ENCODE measurements at regions not wholly inside any gene's neighbourhood (a gene's known extent, or its start where the extent isn't known, plus 50 kb on each side); places are given as distances from the start of the nearest gene placed in this dataset.

GRCh38 chr2:49236316-49236715, 82.0 kb upstream of the FSHR start:
- ChIA-PET POLR2A (no interaction called here), CTCF (no interaction called here)
- Histone ChIP-seq H3K9me2 (no peaks in the 10 kb centered on the region), H2AFZ (ENCODE audit: low read depth) (no peak overlapping the region), H3K4me1 (ENCODE audit: control insufficient read depth in 1 of 2, insufficient read depth in 2 of 2, low read depth in 1 of 2, low read length in 1 of 2) (peaks cover 0 to 7% of the 10 kb centered on the region in 2 experiments; a peak in 1 of 4 replicates), H3K27me3 (ENCODE audit: insufficient read depth) (no peaks in the 10 kb centered on the region), H3K4me2 (no peak overlapping the region), H3K9me3 (no peaks in the 10 kb centered on the region), H3K79me2 (ENCODE audit: insufficient read depth) (no peaks in the 10 kb centered on the region), H3F3A (replicated peaks; ENCODE audit: insufficient read depth) (no peaks in the 10 kb centered on the region), H3K27ac (ENCODE audit: low read depth in 2 of 2, low read length in 1 of 2) (no peak overlapping the region), H3K4me3 (ENCODE audit: low read depth in 2 of 2, low read length in 1 of 2) (no peak overlapping the region), H3K36me3 (replicated peaks in 1 of 2; ENCODE audit: control insufficient read depth in 1 of 2, insufficient read depth in 2 of 2, low read length in 1 of 2) (no peaks in the 10 kb centered on the region), H3K9ac (no peak overlapping the region), H4K20me1 (ENCODE audit: insufficient read depth) (no peaks in the 10 kb centered on the region)
- no peak for DNase-seq
- no peak for TF ChIP-seq RXRA (IDR thresholded peaks at IDR 0.05; ENCODE audit: borderline replicate concordance, low read depth)
- TF ChIP-seq MXI1 (IDR thresholded peaks at IDR 0.05; ENCODE audit: low read depth, low read length) = no peak
- TF ChIP-seq FOXJ3 (CRISPR knock-in tag; IDR thresholded peaks at IDR 0.05) = no peak
- TF ChIP-seq TAF1 (IDR thresholded peaks at IDR 0.05; ENCODE audit: borderline replicate concordance, low read depth, low read length) = no peak
- no peak for TF ChIP-seq MAX (IDR thresholded peaks at IDR 0.05; ENCODE audit: low read depth)
- TF ChIP-seq, protein P1, sequence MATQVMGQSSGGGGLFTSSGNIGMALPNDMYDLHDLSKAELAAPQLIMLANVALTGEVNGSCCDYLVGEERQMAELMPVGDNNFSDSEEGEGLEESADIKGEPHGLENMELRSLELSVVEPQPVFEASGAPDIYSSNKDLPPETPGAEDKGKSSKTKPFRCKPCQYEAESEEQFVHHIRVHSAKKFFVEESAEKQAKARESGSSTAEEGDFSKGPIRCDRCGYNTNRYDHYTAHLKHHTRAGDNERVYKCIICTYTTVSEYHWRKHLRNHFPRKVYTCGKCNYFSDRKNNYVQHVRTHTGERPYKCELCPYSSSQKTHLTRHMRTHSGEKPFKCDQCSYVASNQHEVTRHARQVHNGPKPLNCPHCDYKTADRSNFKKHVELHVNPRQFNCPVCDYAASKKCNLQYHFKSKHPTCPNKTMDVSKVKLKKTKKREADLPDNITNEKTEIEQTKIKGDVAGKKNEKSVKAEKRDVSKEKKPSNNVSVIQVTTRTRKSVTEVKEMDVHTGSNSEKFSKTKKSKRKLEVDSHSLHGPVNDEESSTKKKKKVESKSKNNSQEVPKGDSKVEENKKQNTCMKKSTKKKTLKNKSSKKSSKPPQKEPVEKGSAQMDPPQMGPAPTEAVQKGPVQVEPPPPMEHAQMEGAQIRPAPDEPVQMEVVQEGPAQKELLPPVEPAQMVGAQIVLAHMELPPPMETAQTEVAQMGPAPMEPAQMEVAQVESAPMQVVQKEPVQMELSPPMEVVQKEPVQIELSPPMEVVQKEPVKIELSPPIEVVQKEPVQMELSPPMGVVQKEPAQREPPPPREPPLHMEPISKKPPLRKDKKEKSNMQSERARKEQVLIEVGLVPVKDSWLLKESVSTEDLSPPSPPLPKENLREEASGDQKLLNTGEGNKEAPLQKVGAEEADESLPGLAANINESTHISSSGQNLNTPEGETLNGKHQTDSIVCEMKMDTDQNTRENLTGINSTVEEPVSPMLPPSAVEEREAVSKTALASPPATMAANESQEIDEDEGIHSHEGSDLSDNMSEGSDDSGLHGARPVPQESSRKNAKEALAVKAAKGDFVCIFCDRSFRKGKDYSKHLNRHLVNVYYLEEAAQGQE (IDR thresholded peaks at IDR 0.05; ENCODE audit: low read depth, low read length) = no peak
- no peak for TF ChIP-seq CHD2 (IDR thresholded peaks at IDR 0.05; ENCODE audit: low read length, partially characterized antibody)
- TF ChIP-seq NRF1 (IDR thresholded peaks at IDR 0.05; ENCODE audit: low read depth, low read length) = no peak
- no peak for TF ChIP-seq ZBTB33 (IDR thresholded peaks at IDR 0.05; ENCODE audit: borderline replicate concordance, low read depth)
- TF ChIP-seq SMC3 (IDR thresholded peaks at IDR 0.05; ENCODE audit: low read depth, low read length) = no peak
- TF ChIP-seq TEAD4 (IDR thresholded peaks at IDR 0.05; ENCODE audit: borderline replicate concordance, insufficient read depth) = no peak
- TF ChIP-seq SIN3A (IDR thresholded peaks at IDR 0.05; ENCODE audit: borderline replicate concordance, low read depth, low read length) = no peak
- no peak for TF ChIP-seq TCF12 (IDR thresholded peaks at IDR 0.05)
- no peak for TF ChIP-seq USF2 (IDR thresholded peaks at IDR 0.05; ENCODE audit: borderline replicate concordance, low read depth, low read length)
- no peak for TF ChIP-seq RFX5 (IDR thresholded peaks at IDR 0.05; ENCODE audit: low read length)
- TF ChIP-seq EZH2phosphoT487 (IDR thresholded peaks at IDR 0.05; ENCODE audit: borderline replicate concordance, low read depth) = no peak
- WGBS (ENCODE audit: low lambda C conversion rate) = 0% methylated on average over 1 of the region's 1 CpG

Measured in SK-N-SH (cell line).